Stimulated activated CD4-positive, alpha-beta T cell treated with anti-CD3 and anti-CD28 coated beads, Interleukin-1b, Interleukin-23, amount 100 ng/mL, for 4 hours (primary cell): ENCODE measurements at regions not wholly inside any gene's neighbourhood (a gene's known extent, or its start where the extent isn't known, plus 50 kb on each side); places are given as distances from the start of the nearest gene placed in this dataset.
"Not testable (repeated sequence)": the region's sequence is repeated elsewhere in the genome, so short reads cannot be mapped to it uniquely, and the experiment has no call there.

Experiments
- DNase-seq, 2 donors: peaks; one replicate each; pipeline ENCODE4 v3.0.0-alpha.2; 2020; ENCODE audit warnings: low read depth in 2 of 2

DNA sequence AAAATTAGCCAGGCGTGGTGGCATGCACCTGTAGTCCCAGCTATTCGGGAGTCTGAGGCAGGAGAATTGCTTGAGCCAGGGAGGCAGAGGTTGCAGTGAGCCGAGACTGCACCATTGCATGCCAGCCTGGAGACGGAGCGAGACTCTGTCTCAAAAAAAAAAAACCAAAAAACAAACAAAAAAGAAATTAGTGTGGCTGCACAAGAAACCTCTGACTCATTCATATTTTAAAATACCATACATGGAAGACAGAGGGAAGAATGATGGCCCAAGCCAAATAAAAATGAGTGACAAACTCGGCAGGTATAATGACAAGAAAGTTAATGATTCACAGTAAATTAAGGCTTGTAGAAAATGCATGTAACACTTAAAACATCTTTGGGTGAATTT is 875.8 kb downstream of the EPHA4 start:
- no peak for DNase-seq

DNA sequence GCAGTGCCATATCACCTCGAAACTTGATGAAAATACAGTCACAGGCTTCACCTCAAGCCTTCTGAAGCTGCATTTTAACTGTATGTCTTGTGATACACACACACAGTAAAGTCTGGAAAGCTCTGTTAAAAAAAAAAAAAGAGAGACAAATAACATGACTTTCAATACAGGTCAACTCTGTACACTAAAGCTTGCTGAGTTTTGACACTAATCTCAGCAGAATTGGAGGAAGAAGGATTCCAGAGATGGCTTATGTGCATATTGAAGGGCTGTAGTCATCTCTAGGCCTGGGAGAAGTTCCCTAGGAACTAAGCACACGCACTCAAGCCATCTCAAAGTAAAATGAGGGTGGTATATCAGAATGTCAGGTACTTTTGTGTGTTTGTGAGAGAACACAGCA is 875.1 kb downstream of the EPHA4 start:
- DNase-seq = no peak

DNA sequence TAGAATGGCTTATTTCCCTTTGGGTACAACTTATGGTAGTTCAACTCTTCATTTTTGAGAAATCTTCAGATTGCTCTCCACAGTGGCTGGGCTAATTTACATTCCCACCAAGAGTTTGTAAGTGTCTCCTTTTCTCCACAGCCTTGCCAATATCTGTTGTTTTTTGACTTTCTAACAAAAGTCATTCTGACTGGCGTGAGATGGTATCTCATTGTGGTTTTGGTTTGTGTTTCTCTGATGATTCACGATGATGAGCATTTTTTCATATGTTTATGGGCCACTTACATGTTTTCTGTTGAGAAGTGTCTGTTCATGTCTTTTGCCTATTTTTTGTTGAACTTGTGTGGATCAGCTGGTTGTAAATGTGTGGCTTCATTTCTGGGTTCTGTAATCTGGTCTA is 871.0 kb downstream of the EPHA4 start:
- no peak for DNase-seq

DNA sequence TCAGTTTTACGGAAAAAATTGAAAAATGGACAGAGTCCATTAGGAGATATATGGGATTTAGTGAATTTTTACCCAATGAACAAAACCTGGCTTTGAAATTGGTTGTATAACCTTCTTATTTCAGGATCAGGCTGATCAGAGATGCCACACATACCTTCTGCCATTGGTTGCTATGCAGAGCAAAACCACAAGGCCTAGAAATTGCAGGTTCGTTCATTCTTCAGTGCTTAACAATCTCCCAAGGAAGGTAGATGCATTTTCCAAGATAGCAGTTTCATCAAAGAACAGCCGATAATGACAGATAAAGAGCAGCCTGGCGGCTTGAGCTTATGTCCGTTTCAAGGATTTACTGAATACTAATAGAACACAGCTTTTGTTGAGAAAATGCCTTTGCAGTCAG is 868.8 kb downstream of the EPHA4 start:
- no peak for DNase-seq

DNA sequence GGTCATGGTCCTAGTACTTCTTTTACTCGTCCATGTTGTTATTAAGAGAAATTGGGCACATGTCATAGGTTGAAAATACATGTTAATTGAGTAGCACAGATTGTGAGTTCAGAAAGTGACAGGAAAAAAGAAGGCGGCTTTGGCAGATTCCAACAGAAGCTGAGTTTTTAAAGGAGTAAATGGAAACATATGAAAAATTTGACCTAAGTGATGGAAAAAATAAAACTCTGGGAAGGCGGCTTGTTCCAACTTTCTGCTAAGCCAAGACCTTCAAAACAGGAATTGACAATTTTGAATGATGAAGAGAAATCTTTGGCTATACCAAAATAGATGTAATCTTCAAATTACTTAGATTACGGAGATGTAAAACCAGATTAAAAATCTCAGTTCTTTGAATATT is 868.0 kb downstream of the EPHA4 start:
- DNase-seq = no peak

DNA sequence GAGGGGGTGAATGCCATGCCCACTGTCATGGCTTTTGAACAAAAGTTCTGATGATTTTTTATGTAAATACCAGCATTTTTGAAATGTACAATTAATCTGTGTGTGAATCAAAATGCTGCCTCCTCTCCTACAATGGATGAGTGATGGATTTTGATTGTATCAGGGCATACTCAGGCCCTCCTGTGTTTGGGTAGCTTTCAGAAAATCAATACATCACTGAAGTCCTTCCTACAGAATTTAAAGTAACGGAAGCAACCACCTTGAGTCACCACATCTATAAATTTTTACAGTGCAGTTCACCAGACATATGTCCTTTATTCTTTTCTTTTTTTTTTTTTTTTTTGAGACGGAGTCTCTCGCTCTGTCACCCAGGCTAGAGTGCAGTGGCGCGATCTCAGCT is 867.3 kb downstream of the EPHA4 start:
- no peak for DNase-seq

DNA sequence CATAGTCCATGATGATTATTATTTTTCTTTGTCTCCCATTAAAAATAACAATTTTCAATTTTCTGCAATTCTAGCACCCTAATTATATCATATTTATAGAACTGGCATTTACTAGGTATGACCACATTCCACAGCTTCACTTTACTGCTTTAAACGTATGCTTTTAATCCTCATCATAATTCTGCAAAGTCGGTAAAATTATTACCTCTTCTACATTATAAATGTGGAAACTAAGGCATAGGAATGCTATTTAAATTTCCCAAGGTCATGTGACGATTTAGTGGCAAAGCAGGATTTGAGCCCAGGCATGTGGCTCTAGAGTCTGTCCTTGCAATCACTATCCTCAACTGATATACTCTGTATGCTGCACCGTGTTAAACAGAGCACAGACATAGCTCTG is 866.4 kb downstream of the EPHA4 start:
- no peak for DNase-seq

DNA sequence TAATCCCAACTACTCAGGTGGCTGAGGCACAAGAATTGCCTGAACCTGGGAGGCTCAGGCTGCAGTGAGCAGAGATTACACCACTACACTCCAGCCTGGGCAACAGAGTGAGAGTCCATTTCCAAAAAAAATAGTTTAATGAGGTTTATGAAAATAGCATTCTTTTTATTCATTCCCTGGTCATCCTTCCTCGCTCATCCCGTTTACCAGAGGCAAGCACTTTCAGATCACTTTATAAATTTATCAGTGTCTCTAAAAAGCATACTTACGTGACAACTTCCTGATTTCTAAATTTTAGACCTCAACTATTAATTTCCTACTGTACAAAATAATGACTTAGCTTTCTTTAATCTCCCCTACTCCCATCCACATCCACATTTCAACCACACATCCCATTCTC is 864.8 kb downstream of the EPHA4 start:
- DNase-seq = no peak

DNA sequence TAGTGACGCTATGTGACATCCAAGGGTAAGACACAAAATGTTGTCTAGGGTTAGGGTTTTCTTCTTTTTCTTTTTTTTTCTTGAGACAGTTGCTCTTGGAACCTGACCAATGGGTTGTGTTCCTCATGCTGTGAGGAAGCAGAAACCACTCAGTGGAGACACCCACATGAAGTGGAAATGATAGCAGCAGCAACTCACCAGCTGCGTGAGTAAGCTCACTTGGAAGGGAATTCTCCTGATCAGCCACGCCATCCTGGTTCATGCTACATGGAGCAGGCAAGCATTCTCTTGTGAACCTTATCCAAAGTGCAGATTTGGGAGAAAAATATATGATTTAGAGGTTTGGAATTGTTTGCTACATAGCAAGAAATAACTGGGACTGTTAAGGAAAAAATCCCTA is 863.7 kb downstream of the EPHA4 start:
- DNase-seq = no peak

DNA sequence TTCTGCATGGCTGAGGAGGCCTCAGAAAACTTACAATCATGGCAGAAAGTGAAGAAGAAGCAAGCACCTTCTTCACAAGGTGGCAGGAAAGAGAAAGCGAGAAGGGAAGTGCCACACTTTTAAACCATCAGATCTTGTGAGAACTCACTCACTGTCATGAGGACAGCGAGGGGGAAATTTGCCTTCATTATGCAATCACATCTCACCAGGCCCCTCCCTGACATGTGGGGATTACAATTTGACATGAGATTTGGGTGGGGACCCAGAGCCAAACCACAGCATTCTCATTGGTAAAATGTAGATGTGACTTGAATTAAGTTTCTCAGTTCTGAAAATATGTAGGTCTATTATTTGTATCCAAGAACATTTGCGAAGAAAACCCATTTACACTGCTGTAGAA is 854.8 kb downstream of the EPHA4 start:
- DNase-seq = no peak

DNA sequence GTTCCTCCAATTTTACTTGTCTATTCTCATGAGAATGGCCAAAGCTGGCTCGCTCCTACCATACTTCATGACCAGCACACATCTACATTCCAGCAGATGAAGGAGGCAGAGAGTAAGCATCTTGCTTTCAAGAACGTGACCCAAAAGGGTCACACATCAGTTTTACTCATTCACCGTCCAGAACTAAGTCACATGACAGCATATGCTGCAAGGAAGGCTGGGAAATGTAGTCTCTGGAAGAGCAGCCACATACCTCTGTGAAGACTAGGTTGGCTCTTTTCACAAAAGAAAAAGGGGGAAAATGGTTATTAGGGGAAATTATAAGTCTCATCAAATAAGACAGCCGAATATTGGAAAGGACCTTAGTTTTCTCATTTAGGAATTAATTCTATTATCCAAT is 835.3 kb downstream of the EPHA4 start:
- no peak for DNase-seq

DNA sequence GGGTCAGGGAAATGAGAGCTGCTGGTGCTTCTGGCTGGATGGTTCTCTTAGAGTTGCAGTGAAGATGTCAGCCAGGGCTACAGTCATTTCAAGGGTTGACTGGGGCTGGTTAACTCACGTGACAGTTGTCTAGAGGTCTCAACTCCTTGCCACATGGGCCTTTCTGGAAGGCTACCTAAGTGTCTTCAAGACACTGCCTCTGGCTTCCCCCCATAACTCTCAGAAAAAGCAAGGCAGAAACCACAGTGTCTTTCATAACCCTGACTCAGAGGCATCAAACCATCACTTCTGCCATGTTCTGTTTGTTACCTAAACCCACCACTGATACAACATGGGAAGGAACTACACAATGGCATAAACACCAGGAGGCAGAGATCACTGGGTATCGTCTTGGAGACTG is 828.9 kb downstream of the EPHA4 start:
- no peak for DNase-seq

DNA sequence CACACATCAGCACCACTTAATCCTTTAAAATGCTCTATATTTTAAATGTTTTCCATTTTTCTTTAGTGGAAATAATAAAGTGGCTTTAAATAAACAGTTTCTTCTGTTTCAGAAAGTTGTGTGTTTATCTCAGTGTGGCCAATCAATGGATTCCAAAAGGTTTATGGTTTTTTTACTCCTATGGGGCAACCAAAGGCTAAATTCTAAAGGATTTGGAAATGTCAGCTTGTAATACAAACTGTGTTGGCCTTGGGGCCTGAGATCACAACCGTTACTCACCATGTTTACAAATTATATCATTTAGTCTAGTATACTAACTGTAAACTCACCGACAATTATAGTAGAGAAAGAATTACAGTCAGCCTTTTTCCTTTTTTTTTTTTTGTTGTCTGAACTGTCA is 827.2 kb downstream of the EPHA4 start:
- DNase-seq = no peak

DNA sequence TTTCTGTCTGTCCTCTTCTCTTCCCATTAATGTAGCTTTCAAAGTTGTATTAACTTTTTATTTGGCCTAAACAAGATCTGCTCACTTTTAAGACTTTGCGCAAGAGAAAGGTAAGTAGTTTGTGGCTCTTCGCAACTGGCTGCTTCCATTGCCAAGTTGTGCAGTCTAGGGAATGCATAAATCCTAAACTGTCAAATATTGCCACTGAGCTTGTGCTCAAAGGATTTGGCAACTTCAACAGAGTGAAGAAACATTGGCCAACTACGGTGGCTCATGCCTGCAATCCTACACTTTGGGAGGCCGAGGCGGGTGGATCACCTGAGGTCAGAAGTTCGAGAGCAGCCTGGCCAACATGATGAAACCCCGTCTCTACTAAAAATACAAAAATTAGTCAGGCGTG is 826.4 kb downstream of the EPHA4 start:
- no peak for DNase-seq

DNA sequence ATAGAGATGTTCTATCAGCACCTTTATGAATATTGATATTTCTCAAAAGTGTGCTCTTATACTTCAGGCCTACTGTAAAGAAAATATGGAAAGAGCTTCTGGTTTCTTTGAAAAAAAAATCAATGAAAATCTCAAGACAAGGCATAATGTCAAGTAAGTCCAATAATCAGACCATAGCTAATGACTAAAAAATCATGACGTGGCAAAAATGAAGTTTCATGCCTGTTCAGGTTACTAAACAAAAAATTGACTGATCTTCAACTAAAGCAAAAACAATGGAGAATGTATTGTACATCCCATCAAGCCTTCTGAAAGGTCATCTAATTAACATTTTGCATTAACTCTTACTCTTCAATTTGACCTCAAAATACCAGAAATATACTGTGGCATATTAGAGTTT is 824.4 kb downstream of the EPHA4 start:
- DNase-seq = no peak

DNA sequence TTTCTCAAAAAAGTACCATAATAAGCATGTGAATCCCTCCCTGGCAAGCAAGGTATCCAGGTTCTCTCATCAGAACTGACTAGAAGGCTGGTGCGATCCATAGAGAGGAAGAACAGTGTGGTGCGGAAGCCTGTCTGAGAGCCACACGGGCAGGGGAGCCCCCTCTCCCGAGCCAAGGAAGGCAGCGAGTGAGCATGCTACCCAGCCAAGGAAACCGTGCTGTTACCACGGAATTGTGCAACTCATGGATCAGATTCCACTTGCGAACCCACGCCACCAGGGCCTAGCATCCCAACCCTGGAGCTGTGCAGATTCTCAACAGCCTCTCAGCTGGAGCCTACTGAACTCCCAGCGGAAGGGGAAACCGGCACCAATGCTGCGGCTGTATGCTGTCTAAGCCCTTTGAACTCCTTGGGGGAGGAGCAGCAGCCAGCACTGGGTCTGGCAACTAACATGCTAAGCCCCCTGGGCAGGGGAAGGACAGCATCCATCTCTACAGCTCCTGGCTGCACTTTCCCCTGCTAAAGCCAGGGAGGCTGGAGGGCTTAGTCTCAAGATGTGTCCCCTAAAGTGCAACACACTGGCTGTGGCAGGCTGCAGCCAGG is 823.1 kb downstream of the EPHA4 start:
- DNase-seq = no peak

DNA sequence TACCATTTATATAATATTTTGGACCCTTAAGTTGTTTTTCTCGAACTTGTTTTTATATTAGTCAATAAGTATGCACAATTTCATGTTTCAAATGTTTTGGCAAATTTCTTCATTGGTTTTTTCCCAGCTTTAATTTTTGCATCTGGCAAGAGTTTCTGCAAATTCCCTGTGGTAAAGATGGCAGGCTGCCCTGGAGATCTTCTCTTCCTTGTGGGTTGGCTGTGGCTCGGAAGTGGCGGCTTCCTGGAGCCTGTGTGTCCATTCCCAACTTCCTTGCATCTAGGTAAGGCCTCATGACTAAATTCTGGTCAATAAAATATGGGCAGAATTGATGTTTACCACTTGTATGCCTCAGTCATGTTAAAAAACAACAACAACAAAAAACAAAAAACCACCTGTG is 818.6 kb downstream of the EPHA4 start:
- no peak for DNase-seq

DNA sequence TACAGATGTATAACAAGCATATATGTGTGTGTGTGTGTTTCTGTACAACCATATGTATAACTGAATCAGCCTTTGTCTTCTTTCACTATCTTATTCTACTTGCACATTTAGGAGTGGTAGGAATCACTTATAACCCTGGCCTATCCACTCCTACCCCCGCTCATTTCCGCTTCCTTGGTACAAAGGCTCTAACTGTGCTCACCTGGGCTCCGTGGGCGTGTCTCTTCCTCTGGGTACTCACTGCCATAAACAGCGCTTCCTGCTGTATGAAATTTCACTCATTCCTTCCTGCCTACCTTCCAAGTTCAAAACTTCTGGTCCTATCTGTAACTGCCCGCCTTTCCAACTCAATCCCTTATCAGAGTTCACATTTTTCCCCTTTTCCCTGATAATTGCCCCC is 815.5 kb downstream of the EPHA4 start:
- DNase-seq = no peak

DNA sequence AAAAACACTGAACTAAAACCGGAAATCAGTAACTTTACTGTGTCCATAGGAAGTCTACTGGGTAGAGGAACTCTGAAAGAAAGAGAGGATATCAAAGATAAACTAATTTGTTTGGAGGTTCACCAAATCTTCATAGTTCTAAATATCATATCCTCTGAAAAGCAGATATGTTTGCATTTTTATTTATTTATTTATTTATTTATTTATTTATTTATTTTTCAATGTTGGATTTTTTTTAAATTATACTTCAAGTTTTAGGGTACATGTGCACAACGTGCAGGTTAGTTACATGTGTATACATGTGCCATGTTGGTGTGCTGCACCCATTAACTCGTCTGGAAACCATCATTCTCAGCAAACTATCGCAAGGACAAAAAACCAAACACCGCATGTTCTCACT is 813.7 kb downstream of the EPHA4 start:
- DNase-seq = not testable (repeated sequence)

DNA sequence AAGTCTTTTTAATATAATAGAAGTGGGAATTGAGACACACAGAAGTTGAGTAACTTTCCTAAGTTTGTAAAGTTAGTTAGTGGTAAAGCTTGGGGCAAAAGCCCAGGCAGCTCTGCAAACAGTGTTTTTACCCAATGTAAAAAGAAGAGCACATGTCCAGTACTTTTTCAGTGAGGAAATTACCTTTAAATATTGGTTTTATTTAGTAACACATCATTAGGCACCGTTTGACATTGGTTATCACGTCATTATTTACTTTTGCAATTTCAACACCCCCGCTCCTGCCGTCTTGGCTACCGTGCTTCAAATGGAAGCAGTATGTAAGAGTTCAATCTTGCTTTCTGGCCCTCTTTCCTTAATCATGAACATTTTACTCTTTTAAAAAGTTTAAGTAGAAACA is 807.9 kb downstream of the EPHA4 start:
- DNase-seq = no peak

DNA sequence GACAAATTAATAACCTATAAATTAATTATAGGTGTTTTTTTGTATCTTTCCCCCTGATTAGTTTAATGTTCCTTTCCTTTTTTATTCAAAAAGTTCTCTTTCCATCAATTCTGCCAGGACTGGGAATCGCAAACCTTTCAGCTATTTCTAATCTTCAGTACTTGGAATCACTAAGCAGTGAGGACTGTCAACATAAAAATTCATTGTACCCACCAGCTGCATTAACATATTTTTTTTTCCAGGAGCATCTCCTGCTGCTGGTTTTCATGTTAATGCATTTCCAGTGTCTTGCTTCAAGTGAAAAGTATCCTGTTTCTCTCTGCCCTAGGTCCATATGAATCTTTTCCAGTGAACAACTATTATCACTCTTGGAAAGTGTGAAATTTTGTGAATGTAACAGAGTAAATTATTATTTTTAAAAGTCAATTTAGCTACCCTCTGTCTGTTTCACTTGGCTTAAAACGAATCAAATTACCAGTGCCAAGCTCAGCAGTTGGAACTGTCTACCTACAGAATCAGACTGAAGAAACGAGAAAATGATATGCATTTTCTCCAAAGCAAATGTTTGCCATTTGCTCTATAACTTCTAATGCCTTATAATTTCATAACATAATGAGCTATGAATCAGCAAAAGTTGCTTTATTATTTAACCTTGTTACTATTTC is 804.4 kb downstream of the EPHA4 start:
- no peak for DNase-seq

DNA sequence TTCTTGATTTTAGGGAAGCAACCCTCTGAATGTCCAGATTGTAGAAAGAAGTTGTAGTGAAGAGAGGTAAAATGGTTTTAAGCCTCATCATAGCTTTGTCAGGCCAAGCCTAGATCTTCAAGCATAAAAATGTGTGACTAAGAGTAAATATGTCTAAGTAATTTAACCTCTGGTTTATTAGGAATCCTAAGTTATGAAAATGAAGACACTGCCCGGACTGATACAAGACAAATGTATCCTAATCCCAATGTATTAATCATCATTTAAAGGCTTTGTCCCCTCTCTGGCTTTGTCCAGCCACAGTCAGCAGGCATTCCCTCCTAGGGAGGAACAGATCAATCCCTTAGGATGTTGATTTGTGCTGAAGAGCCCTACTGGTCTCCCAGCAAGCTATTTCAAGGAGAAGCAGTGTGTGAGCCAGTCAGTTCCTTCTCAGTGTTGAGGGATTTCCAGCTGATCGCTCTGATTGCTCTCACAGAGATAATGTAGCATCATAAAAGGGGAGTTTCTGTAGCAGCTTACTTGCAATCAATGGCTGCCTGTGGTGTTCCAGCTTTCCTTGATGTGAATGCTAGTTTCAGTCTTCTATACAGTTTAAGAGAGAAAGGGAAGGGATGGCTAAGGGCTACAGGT is 796.1 kb downstream of the EPHA4 start:
- no peak for DNase-seq

DNA sequence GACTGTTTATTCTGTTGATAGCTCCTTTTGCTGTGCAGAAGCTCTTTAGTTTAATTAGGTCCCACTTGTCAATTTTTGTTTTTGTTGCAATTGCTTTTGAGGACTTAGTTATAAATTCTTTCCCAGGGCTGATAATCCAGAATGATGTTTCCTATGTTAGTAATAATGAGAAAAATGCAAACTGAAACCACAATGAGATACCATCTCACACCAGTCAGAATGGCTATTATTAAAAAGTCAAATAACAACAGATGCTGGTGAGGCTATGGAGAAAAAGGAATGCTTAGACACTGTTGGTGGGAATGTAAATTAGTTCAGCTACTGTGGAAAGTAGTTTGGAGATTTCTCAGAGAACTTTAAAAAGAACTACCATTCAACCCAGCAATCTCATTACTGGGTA is 793.0 kb downstream of the EPHA4 start:
- DNase-seq = not testable (repeated sequence)

DNA sequence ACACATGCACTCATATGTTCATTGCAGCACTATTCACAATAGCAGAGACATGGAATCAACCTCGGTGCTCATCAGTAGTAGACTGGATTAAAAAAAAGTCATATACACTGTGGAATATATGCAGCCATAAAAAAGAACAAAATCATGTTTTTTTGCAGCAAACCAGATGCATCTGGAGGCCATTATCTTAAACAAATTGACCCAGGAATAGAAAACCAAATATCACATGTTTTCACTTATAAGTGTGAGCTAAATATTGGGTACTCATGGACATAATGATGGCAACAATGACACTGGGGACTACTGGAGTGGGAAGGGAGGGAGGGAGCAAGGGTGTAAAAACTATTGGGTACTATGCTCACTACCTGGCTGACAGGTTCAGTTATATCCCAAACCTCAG is 792.6 kb downstream of the EPHA4 start:
- DNase-seq = no peak
